ENCODE measurements at regions not wholly inside any gene's neighbourhood (a gene's known extent, or its start where the extent isn't known, plus 50 kb on each side); places are given as distances from the start of the nearest gene placed in this dataset.
"Not testable (repeated sequence)": the region's sequence is repeated elsewhere in the genome, so short reads cannot be mapped to it uniquely, and the experiment has no call there.

DNA sequence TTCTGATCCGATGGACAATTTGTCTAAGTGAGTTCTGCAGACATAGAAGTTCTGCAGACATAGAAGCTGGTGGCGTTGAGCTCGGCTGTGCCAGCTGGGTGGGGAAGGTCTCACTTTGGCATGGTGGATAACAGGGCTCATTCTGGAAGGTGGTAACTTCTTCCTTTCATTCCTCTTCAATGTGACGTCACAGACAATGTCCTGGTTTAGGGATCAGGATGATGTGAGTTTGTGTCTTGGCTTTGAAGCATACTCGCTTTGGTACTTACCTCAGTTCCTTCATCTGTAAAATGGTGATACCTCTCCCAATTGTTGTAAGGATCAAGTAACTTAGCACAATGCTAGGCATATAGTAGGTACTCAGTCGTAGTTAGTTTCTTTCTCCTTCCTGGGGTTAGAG, 408.8 kb upstream of the ASIC2 start:
- Histone ChIP-seq H3K4me1 (no peaks in the 10 kb centered on the region), H3K36me3 (no peaks in the 10 kb centered on the region), H3K27ac (no peak overlapping the region), H3K4me3 (no peak overlapping the region), H3K27me3 (peaks cover 0 to 6% (median 0%) of the 10 kb centered on the region in 3 donors), H3K9me3 (no peaks in the 10 kb centered on the region)
- no peak for DNase-seq
- intact Hi-C loops (cut with DNase I) = no loop called here
- WGBS, 2 donors = 83 to 88% methylated on average over 6 of the region's 6 CpGs
- TF ChIP-seq EP300 (IDR thresholded peaks at IDR 0.05) (no peak), POLR2A (IDR thresholded peaks at IDR 0.05) (no peak), POLR2AphosphoS5 (IDR thresholded peaks at IDR 0.05) (no peak)
- TF ChIP-seq, protein P1, sequence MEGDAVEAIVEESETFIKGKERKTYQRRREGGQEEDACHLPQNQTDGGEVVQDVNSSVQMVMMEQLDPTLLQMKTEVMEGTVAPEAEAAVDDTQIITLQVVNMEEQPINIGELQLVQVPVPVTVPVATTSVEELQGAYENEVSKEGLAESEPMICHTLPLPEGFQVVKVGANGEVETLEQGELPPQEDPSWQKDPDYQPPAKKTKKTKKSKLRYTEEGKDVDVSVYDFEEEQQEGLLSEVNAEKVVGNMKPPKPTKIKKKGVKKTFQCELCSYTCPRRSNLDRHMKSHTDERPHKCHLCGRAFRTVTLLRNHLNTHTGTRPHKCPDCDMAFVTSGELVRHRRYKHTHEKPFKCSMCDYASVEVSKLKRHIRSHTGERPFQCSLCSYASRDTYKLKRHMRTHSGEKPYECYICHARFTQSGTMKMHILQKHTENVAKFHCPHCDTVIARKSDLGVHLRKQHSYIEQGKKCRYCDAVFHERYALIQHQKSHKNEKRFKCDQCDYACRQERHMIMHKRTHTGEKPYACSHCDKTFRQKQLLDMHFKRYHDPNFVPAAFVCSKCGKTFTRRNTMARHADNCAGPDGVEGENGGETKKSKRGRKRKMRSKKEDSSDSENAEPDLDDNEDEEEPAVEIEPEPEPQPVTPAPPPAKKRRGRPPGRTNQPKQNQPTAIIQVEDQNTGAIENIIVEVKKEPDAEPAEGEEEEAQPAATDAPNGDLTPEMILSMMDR (IDR thresholded peaks at IDR 0.05) = no peak

DNA sequence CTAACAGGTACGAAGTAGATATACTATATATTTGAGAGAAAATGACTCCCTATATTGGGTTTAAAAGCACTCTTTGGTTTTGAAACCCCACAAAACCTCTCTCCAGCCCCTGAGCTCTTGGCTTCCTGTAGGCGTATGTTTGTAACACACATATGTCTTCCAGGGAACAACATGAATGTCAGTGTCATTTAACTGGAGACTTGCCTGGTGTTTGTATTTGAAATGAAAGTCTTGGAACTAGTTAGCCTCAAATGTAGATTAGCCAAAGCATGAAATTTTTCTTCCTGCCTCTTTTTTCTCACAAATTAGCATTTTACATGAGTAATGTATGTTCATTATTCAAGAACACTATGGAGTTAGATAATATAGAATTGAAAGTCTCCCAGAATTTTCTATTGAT, 411.8 kb upstream of the ASIC2 start:
- no peak for TF ChIP-seq POLR2A (IDR thresholded peaks at IDR 0.05)
- no peak for TF ChIP-seq POLR2AphosphoS5 (IDR thresholded peaks at IDR 0.05)
- TF ChIP-seq, protein P1 (IDR thresholded peaks at IDR 0.05) = no peak
- no peak for TF ChIP-seq EP300 (IDR thresholded peaks at IDR 0.05)
- WGBS, 2 donors = 76 to 77% methylated on average over 2 of the region's 2 CpGs
- no peak for DNase-seq
- no peak overlapping the region for H3K27ac ChIP-seq
- no peaks in the 10 kb centered on the region for H3K9me3 ChIP-seq
- no peaks in the 10 kb centered on the region for H3K27me3 ChIP-seq
- H3K36me3 ChIP-seq = no peaks in the 10 kb centered on the region
- no peak overlapping the region for H3K4me3 ChIP-seq
- intact Hi-C loops (cut with DNase I) = no loop called here
- no peaks in the 10 kb centered on the region for H3K4me1 ChIP-seq

DNA sequence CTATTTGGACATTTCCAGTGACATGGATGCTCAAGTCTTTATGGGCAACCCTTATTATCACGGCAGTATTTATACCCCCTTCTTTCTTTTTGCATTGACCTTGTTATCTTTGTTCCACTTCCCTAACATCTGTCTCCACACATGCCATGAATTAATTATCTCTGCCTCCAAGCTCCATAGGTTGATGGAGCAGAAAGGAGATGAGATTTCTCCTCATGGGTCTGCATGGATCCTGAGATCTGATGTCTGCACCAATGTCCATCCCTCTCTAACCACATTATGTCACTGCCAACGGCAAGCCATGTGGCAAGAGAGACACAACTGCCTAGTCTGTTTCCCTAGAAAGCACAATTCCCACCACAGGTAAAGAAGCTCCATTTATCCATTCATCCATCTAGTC, 416.8 kb upstream of the ASIC2 start:
- no peak overlapping the region for H3K27ac ChIP-seq

DNA sequence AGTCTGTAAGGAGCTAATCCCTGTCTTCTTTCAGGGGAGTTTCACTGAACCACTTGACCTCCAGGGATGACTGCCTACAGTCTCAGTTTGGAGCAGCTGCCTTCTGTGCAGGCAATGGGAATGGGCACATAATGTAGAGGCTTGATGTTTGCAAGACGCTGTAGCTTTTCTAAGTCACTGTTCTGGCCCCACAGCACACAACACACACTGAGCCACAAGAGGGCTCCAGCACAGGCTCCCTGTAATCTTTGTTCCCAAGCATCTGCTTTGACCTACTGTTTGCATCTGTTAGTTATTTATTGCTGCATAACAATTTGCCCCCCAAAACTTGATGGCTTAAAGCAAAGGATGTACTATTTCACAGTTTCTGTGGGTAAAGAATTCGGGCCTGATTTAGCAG, 419.0 kb upstream of the ASIC2 start:
- no peak overlapping the region for H3K4me3 ChIP-seq
- TF ChIP-seq, protein P1 (IDR thresholded peaks at IDR 0.05) = no peak
- TF ChIP-seq EP300 (IDR thresholded peaks at IDR 0.05) (no peak), POLR2A (IDR thresholded peaks at IDR 0.05) (no peak), POLR2AphosphoS5 (IDR thresholded peaks at IDR 0.05) (no peak)
- H3K4me1 ChIP-seq = no peaks in the 10 kb centered on the region
- intact Hi-C loops (cut with DNase I) = no loop called here
- DNase-seq = no peak
- H3K9me3 ChIP-seq = no peaks in the 10 kb centered on the region
- H3K27me3 ChIP-seq = no peaks in the 10 kb centered on the region
- H3K36me3 ChIP-seq = no peaks in the 10 kb centered on the region
- H3K27ac ChIP-seq = no peak overlapping the region
- 58 to 64% methylated on average over 2 of the region's 2 CpGs for WGBS, 2 donors

More for the DNA sequence above, 416.8 kb upstream of the ASIC2 start:
- Histone ChIP-seq H3K36me3 (no peaks in the 10 kb centered on the region), H3K4me1 (no peaks in the 10 kb centered on the region), H3K4me3 (no peak overlapping the region), H3K27me3 (no peaks in the 10 kb centered on the region), H3K9me3 (no peaks in the 10 kb centered on the region)
- TF ChIP-seq POLR2A (IDR thresholded peaks at IDR 0.05) (no peak), POLR2AphosphoS5 (IDR thresholded peaks at IDR 0.05) (no peak), EP300 (IDR thresholded peaks at IDR 0.05) (no peak)
- TF ChIP-seq, protein P1 (IDR thresholded peaks at IDR 0.05) = no peak
- WGBS, 2 donors = 74 to 77% methylated on average over 2 of the region's 2 CpGs
- DNase-seq = no peak
- intact Hi-C loops (cut with DNase I) = no loop called here

DNA sequence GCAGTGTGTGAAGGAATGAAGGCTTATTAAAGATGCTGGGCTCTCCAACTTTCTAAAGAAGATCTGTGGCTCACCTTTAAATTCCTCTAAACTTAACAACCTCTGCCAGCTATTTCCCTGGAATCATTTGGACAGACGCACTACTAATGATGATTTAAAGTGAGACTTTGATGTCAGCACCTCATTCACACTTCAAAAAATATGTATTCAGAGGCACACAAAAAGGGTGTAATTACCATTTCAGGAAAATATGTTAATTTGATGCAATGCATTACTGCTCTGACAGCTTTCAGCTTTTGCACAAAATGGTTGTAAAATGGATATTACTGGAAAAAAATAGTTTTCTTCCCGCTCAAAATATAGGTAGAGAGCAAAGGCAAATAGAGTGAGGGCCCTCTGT, 423.9 kb upstream of the ASIC2 start:
- Histone ChIP-seq H3K4me1 (no peaks in the 10 kb centered on the region), H3K27ac (no peak overlapping the region), H3K36me3 (no peaks in the 10 kb centered on the region), H3K4me3 (no peak overlapping the region), H3K27me3 (no peaks in the 10 kb centered on the region), H3K9me3 (no peaks in the 10 kb centered on the region)
- DNase-seq = no peak
- TF ChIP-seq POLR2A (IDR thresholded peaks at IDR 0.05) (no peak), POLR2AphosphoS5 (IDR thresholded peaks at IDR 0.05) (no peak), EP300 (IDR thresholded peaks at IDR 0.05) (no peak)
- TF ChIP-seq, protein P1 (IDR thresholded peaks at IDR 0.05) = no peak
- WGBS, 2 donors = 76 to 78% methylated on average over 2 of the region's 2 CpGs
- intact Hi-C loops (cut with DNase I) = no loop called here

DNA sequence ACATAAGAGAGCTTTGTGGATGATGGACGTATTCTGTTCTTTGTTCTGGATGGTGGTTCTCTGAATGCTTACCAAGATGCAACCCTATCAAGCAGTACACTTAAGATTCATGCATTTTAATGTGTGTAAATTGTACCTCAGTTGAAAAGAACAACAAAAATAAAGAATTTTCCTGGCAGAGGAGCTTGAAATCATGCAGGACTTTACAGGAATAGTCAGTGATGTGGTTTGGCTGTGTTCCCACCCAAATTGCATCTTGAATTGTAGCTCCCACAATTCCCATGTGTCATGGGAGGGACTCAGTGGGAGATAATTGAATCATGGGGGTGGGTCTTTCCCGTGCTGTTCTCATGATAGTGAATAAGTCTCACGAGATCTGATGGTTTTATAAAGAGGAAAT, 430.6 kb upstream of the ASIC2 start:
- H3K4me3 ChIP-seq; intact Hi-C loops (cut with DNase I); H3K4me1 ChIP-seq; H3K9me3 ChIP-seq; DNase-seq; H3K36me3 ChIP-seq; H3K27ac ChIP-seq: not testable (repeated sequence)
- peaks cover 0 to 16% (median 0%) of the 10 kb centered on the region in 3 donors for H3K27me3 ChIP-seq
- 49 to 67% methylated on average over 3 of the region's 3 CpGs for WGBS, 2 donors
